HUDEP-2 (cell line): ENCODE measurements at regions not wholly inside any gene's neighbourhood (a gene's known extent, or its start where the extent isn't known, plus 50 kb on each side); places are given as distances from the start of the nearest gene placed in this dataset.
"Not testable (repeated sequence)": the region's sequence is repeated elsewhere in the genome, so short reads cannot be mapped to it uniquely, and the experiment has no call there.

Experiments used
- DNase-seq, 76 experiments: peaks; one replicate each; lab custom pipeline; 2025; ENCODE audit not compliant: unreplicated experiment in 76 of 76; lab: John Stamatoyannopoulos, UW

DNA sequence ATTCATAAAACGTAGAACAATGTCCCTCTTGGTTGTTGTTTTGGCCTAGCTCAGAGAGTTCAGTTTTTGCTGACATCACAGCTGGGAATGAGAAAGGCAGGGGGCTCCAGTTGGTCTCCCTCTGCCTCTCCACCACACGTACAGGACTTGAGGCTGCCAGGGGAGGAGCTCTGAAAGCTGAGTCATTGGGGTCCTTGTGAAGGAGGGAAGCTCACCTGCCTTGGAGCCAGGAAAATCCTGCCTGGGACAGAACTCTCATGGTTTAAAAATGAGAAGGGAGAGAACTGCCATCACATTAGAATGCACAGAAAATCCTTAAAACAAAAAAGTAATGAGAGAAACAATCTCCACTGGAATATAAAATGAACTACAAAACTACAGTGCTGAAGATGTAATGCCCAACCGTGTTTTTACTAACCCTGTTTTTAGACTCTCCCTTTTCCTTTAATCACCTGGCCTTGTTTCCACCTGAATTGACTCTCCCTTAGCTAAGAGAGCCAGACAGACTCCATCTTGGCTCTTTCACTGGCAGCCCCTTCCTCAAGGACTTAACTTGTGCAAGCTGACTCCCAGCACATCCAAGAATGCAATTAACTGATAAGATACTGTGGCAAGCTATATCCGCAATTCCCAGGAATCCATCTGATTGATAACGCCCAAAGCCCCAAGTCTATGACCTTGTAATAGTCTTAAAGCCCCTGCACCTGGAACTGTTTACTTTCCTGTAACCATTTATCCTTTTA is 58.6 kb upstream of the TARP start:
- DNase-seq = not testable (repeated sequence)

DNA sequence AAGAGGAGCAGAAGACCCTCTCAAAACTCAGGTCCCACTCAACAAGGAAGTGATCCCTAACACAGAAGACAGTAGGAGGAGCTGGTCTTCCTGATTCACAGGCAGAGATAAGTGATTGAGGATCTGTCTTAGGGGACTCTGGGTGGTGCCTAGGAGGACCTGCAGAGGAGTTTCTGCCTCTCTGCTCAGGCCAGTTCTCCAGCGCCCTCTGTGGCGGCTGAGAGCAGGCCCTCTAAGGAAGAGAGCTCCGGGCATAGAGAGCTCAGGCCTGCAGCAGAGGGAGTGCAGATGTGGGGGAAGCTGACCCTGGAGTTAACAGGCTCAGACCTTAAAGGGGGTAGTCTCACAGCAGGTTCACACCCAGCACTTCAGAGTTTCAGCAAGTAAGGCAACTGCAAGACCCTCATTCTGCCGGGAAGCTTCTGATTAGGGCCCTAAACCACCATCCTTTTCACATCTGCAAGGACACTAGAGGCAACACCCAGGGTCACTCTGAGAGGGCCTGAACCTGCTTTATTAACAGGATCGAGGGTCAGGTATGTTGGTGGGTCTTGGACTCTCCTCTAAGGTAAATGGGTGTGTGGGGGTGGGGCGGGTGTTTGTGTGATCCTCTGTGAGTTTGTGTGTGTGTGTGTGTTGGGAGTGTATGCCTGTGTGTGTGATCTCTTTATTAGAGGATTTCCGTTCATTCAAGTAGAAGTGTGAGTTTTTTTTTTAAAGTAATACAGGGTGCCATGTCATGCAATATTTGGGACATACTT is 57.6 kb upstream of the TARP start:
- peak in 13 of 76 experiments; percentile 6 to 29 (median 16) for DNase-seq

DNA sequence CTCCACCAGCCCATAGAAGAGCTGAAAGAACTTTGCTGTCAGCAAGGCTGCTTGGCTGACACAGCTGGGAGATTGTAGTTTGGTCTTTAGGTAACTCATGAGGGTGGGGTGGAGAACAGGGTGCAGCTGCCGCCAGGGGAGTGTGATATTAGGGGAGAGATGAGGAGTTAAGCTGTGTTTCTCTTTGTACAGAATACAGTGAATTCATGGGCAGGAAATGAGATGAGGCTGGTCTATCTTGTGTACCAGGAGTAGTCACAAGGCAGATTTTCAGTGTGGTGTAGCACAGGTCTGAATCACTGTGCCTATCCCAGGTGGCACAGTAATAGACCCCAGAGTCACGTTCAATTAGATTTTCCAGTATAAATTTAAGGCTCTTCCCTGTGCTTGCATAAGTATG is 56.6 kb upstream of the TARP start:
- no peak for DNase-seq

DNA sequence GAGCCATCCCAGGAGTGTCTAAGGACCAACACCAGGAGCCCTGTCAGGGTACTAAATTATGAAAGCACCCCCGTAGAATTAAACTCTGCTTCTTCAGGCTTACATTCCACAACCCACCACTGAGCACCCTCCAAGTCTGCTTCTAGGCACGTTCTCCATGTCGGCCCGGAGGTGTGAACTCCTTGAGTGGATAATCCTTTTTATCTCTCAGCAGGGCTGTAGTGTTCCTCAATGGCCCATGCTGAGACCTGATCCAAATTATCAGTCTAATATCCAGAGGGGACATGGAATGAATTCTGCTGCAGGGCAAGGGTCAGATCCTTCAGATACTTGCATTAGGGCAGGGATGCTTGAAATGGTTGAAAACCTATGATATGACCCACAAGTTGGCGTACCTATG is 55.9 kb upstream of the TARP start:
- no peak for DNase-seq

DNA sequence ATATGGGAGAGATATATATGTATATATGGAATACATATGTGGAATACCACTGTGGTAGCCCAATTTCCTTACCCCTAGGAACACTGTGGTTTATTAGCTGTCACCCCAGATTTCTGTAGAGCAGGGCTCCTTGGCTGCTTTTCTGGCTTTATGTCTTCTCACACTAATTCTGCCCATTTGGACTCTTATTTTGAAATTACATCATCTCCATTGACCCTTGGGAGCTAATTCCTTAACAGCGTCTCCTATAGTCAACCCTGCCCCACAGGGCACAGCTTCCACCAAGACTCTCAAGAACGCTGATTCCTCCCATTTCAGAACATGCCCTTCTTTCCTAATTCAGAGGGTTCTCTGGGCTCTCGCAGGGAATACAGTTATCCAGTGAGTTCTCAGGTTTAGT is 55.4 kb upstream of the TARP start:
- no peak for DNase-seq

DNA sequence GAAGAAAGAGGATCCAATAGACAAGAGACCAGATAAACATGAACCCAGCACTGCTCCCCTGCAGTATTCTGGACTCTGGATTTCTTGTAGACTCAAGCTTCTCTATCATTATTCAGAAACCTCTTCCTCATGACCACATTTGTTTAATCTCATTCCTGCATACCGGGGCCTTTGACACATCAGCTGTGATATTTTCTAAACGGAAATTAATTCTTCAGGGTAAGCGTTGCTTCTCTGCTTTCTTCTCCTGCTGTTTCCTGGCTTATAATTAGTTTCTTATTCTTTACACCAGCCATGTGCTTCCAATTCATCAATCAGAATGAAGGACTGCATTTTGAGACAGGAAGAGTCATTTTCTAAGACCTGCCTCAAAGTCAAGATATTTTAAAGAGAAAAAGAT is 54.2 kb upstream of the TARP start:
- DNase-seq = no peak
